ENCODE measurements at regions not wholly inside any gene's neighbourhood (a gene's known extent, or its start where the extent isn't known, plus 50 kb on each side); places are given as distances from the start of the nearest gene placed in this dataset.

- H3K4me3 ChIP-seq (ENCODE audit: low read length): no peak overlapping the region
- no peak for DNase-seq (ENCODE audit: low read depth)
- no peak for TF ChIP-seq CTCF (conservative IDR thresholded peaks at IDR 0.05; ENCODE audit: low read depth, low read length)
These were observed 413.8 kb downstream of the BCL11B start for GRCh38 chr14:98858158-98858557.

- no peak overlapping the region for H3K4me3 ChIP-seq (ENCODE audit: low read length)
- DNase-seq (ENCODE audit: low read depth): no peak
- TF ChIP-seq CTCF (conservative IDR thresholded peaks at IDR 0.05; ENCODE audit: low read depth, low read length): no peak
These were observed 413.4 kb downstream of the BCL11B start for GRCh38 chr14:98858561-98858960.

GRCh38 chr14:98859301-98859700 lies 412.7 kb downstream of the BCL11B start:
- no peak for DNase-seq (ENCODE audit: low read depth)
- no peak for TF ChIP-seq CTCF (conservative IDR thresholded peaks at IDR 0.05; ENCODE audit: low read depth, low read length)
- no peak overlapping the region for H3K4me3 ChIP-seq (ENCODE audit: low read length)

- no peak overlapping the region for H3K4me3 ChIP-seq (ENCODE audit: low read length)
- no peak for DNase-seq (ENCODE audit: low read depth)
- TF ChIP-seq CTCF (conservative IDR thresholded peaks at IDR 0.05; ENCODE audit: low read depth, low read length): no peak
These were observed 407.8 kb downstream of the BCL11B start for GRCh38 chr14:98864211-98864610.

- no peak overlapping the region for H3K4me3 ChIP-seq (ENCODE audit: low read length)
- TF ChIP-seq CTCF (conservative IDR thresholded peaks at IDR 0.05; ENCODE audit: low read depth, low read length): no peak
- no peak for DNase-seq (ENCODE audit: low read depth)
These were observed 404.9 kb downstream of the BCL11B start for GRCh38 chr14:98867146-98867545.

- no peak overlapping the region for H3K4me3 ChIP-seq (ENCODE audit: low read length)
- no peak for TF ChIP-seq CTCF (conservative IDR thresholded peaks at IDR 0.05; ENCODE audit: low read depth, low read length)
- no peak for DNase-seq (ENCODE audit: low read depth)
These were observed 404.3 kb downstream of the BCL11B start for GRCh38 chr14:98867726-98868125.

- no peak for DNase-seq (ENCODE audit: low read depth)
- TF ChIP-seq CTCF (conservative IDR thresholded peaks at IDR 0.05; ENCODE audit: low read depth, low read length): no peak
- H3K4me3 ChIP-seq (ENCODE audit: low read length): no peak overlapping the region
These were observed 403.1 kb downstream of the BCL11B start for GRCh38 chr14:98868866-98869265.

All from retinal pigment epithelial cell (primary cell).